ENCODE measurements at regions not wholly inside any gene's neighbourhood (a gene's known extent, or its start where the extent isn't known, plus 50 kb on each side); places are given as distances from the start of the nearest gene placed in this dataset.

DNA sequence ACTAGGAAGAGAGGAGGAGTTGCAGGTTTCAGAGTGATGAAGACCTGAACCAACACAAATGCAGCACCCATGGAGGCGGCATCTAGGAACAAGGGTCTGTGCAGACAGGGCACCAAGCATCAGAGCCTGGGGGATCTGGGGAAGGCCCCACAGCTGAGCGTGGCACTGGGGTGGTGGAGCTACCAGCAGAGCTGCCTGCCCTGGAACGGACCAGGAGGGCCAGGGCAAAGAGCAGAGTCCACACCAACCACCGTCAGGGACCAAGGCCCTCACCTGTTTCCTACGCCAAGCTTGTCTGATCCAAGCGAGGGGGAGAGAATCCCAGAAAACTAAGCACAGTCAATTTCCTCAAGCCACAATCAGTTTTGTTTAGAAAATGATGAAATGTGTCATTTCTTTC, 79.0 kb upstream of the SYT6 start:
- in situ Hi-C loops (cut with MboI) = no loop called here
- POLR2A ChIA-PET = no interaction called here
- WGBS (ENCODE audit: insufficient coverage, low coverage, missing lambda C conversion rate) = 0% methylated on average over 6 of the region's 6 CpGs
- BruUV-seq (replicated peaks) = no TSS peak
- CTCF ChIA-PET (ENCODE audit: low intra/inter-chr PET ratio) = no interaction called here
- Histone ChIP-seq H3K79me2 (ENCODE audit: control insufficient read depth, insufficient read depth, low read length) (no peaks in the 10 kb centered on the region), H2AFZ (ENCODE audit: low read depth, low read length) (no peak overlapping the region), H3K27ac (ENCODE audit: extremely low read depth, low read depth, low read length) (no peak overlapping the region), H3K9me1 (ENCODE audit: control insufficient read depth, insufficient read depth, low read length) (no peaks in the 10 kb centered on the region), H3K9ac (ENCODE audit: insufficient read depth in 1 of 2, low read depth in 2 of 2, low read length in 2 of 2) (no peak overlapping the region), H3K36me3 (ENCODE audit: control insufficient read depth, insufficient read depth, low read length) (no peaks in the 10 kb centered on the region), H3K27me3 (ENCODE audit: control insufficient read depth in 2 of 2, insufficient read depth in 2 of 2, low read length in 2 of 2) (peaks cover 4 to 7% of the 10 kb centered on the region in 2 experiments; a peak in 3 of 5 replicates), H3K4me1 (replicated peaks in 1 of 2; ENCODE audit: control insufficient read depth in 2 of 2, insufficient read depth in 2 of 2, low read length in 2 of 2) (no peaks in the 10 kb centered on the region), H3K4me2 (ENCODE audit: insufficient read depth, low read length) (no peak overlapping the region), H3K4me3 (no peak overlapping the region), H3K9me3 (replicated peaks; ENCODE audit: control insufficient read depth, insufficient read depth, low read depth, low read length) (no peaks in the 10 kb centered on the region), H4K20me1 (replicated peaks; ENCODE audit: control insufficient read depth, insufficient read depth, low read length) (peaks cover 5% of the 10 kb centered on the region; the same call in 1 of the 2 replicates)
- FAIRE-seq (no peak), DNase-seq (ENCODE audit: extremely low read depth in 1 of 4, low spot score in 3 of 4) (no peak), ATAC-seq (no peak; the same call in 2 of the 3 replicates)
- TF ChIP-seq, protein P1, sequence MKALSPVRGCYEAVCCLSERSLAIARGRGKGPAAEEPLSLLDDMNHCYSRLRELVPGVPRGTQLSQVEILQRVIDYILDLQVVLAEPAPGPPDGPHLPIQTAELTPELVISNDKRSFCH (CRISPR knock-in tag; IDR thresholded peaks at IDR 0.05) = no peak
- TF ChIP-seq, protein P1 (tag; IDR thresholded peaks at IDR 0.05) = no peak
- TF ChIP-seq, protein P2, sequence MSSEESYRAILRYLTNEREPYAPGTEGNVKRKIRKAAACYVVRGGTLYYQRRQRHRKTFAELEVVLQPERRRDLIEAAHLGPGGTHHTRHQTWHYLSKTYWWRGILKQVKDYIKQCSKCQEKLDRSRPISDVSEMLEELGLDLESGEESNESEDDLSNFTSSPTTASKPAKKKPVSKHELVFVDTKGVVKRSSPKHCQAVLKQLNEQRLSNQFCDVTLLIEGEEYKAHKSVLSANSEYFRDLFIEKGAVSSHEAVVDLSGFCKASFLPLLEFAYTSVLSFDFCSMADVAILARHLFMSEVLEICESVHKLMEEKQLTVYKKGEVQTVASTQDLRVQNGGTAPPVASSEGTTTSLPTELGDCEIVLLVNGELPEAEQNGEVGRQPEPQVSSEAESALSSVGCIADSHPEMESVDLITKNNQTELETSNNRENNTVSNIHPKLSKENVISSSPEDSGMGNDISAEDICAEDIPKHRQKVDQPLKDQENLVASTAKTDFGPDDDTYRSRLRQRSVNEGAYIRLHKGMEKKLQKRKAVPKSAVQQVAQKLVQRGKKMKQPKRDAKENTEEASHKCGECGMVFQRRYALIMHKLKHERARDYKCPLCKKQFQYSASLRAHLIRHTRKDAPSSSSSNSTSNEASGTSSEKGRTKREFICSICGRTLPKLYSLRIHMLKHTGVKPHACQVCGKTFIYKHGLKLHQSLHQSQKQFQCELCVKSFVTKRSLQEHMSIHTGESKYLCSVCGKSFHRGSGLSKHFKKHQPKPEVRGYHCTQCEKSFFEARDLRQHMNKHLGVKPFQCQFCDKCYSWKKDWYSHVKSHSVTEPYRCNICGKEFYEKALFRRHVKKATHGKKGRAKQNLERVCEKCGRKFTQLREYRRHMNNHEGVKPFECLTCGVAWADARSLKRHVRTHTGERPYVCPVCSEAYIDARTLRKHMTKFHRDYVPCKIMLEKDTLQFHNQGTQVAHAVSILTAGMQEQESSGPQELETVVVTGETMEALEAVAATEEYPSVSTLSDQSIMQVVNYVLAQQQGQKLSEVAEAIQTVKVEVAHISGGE (CRISPR knock-in tag; IDR thresholded peaks at IDR 0.05) = peak in 1 of 3 experiments; percentile 30; a peak in 1 of 6 replicates
- TF ChIP-seq COPS2 (conservative IDR thresholded peaks at IDR 0.05) (no peak), RB1 (IDR thresholded peaks at IDR 0.05; ENCODE audit: low read depth) (no peak)
- TF ChIP-seq, protein P3, sequence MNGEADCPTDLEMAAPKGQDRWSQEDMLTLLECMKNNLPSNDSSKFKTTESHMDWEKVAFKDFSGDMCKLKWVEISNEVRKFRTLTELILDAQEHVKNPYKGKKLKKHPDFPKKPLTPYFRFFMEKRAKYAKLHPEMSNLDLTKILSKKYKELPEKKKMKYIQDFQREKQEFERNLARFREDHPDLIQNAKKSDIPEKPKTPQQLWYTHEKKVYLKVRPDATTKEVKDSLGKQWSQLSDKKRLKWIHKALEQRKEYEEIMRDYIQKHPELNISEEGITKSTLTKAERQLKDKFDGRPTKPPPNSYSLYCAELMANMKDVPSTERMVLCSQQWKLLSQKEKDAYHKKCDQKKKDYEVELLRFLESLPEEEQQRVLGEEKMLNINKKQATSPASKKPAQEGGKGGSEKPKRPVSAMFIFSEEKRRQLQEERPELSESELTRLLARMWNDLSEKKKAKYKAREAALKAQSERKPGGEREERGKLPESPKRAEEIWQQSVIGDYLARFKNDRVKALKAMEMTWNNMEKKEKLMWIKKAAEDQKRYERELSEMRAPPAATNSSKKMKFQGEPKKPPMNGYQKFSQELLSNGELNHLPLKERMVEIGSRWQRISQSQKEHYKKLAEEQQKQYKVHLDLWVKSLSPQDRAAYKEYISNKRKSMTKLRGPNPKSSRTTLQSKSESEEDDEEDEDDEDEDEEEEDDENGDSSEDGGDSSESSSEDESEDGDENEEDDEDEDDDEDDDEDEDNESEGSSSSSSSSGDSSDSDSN (IDR thresholded peaks at IDR 0.05; ENCODE audit: borderline replicate concordance in 1 of 2, low read depth in 2 of 2, low read length in 2 of 2) = no peak
- intact Hi-C loops (cut with micrococcal nuclease) = loop anchor here (5.0 kb wide), 1 partner anchor 50 kb away; no protein-coding TSS in a partner anchor

All from K562 (cell line).